AG10803 (cell line): ENCODE measurements at regions not wholly inside any gene's neighbourhood (a gene's known extent, or its start where the extent isn't known, plus 50 kb on each side); places are given as distances from the start of the nearest gene placed in this dataset.
A peak's percentile ranks its signal among the peaks of the same experiment; 100 is the strongest.
"Not testable (repeated sequence)": the region's sequence is repeated elsewhere in the genome, so short reads cannot be mapped to it uniquely, and the experiment has no call there.

Experiments used
- DNase-seq: peaks from one replicate; pipeline ENCODE4 v3.0.0; 2010; ENCODE audit warnings: low read depth
- H3K4me3 ChIP-seq: 2 replicates; pipeline ENCODE4 v1.5.1; 2011; ENCODE audit warnings: mild to moderate bottlenecking, low read length, control low read depth
- TF ChIP-seq, protein P1 (sequence below): conservative IDR thresholded peaks from 2 replicates; pipeline ENCODE4 v1.5.1; 2011; ENCODE audit warnings: mild to moderate bottlenecking, low read length, control low read depth, inconsistent platforms

DNA sequence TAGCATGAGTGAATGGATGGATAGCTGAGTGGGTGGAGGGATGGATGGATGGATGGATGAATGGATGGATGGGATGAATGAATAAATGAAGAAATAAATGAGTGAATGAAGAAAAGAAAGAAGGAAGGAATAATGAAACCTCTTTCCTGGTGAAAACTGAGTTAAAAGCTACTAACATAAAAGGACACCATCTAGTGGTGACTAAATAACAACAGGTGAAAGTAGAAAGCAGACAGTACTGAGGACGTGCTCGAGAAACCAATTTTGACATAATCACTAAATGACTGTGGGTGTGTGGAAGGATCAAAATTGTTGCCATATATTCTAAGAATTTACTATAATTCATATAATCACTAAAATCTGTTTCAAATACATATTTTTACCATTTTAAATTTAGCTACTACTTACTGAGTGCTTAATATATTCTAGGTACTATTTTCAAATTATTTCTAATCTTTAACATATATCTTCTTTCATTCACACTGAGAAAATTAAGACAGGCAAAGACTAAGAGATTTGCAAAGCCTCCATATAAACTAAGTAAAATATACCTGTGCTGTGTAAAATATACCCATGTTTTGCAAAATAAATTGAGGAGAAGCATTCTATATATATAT, 522.9 kb downstream of the LRRIQ3 start:
- peak; percentile 20 for DNase-seq

DNA sequence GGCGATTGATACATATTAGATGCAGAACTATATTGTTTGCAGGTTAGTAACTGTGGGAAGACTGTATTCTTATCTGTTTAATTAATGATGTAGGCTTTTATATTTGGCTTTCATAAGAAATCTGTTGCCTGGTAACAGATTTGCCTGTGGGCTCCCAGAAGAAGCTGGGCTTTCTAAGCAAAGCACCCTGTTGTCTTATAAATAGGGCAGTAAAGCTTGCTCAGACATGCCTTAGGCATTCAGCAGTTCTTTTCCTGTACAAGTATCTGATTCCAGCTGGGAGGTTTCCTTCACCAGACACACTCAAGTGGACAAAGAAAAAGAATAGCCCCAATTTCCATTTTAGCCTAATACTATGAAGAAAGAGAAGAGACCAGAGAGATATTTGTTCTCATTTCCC, 524.0 kb downstream of the LRRIQ3 start:
- DNase-seq = peak; percentile 5
- TF ChIP-seq, protein P1, sequence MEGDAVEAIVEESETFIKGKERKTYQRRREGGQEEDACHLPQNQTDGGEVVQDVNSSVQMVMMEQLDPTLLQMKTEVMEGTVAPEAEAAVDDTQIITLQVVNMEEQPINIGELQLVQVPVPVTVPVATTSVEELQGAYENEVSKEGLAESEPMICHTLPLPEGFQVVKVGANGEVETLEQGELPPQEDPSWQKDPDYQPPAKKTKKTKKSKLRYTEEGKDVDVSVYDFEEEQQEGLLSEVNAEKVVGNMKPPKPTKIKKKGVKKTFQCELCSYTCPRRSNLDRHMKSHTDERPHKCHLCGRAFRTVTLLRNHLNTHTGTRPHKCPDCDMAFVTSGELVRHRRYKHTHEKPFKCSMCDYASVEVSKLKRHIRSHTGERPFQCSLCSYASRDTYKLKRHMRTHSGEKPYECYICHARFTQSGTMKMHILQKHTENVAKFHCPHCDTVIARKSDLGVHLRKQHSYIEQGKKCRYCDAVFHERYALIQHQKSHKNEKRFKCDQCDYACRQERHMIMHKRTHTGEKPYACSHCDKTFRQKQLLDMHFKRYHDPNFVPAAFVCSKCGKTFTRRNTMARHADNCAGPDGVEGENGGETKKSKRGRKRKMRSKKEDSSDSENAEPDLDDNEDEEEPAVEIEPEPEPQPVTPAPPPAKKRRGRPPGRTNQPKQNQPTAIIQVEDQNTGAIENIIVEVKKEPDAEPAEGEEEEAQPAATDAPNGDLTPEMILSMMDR = no peak

More for the DNA sequence above, 522.9 kb downstream of the LRRIQ3 start:
- no peak overlapping the region for H3K4me3 ChIP-seq
- TF ChIP-seq, protein P1 = peak; percentile 66

DNA sequence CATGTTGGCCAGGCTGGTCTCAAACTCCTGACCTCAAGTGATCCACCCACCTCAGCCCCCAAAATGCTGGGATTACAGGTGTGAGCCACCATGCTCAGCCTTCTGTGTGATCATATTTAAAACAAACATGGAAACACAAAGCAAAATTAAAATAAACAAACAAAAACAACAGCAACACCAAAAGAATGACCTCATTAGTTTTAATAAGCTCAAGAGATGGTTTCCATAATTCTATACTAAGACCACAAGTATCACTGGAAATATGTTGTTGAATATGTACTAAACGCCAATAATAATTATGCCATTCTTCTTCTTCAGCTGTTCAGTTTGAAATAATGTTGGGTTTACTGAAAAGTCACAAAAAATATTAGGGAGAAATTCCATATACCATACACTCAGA, 526.4 kb downstream of the LRRIQ3 start:
- no peak overlapping the region for H3K4me3 ChIP-seq
- TF ChIP-seq, protein P1 = no peak
- DNase-seq = no peak

More for the DNA sequence above, 524.0 kb downstream of the LRRIQ3 start:
- no peak overlapping the region for H3K4me3 ChIP-seq

DNA sequence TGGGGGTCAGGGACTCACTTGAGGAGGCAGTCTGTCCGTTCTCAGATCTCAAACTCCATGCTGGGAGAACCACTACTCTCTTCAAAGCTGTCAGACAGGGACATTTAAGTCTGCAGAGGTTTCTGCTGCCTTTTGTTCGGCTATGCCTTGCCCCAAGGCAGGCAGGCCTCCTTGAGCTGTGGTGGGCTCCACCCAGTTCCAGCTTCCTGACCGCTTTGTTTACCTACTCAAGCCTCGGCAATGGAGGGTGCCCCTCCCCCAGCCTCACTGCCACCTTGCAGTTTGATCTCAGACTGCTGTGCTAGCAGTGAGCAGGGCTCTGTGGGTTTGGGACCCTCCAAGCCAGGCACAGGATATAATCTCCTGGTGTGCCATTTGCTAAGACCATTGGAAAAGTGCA, 530.0 kb downstream of the LRRIQ3 start:
- DNase-seq, H3K4me3 ChIP-seq: not testable (repeated sequence)

DNA sequence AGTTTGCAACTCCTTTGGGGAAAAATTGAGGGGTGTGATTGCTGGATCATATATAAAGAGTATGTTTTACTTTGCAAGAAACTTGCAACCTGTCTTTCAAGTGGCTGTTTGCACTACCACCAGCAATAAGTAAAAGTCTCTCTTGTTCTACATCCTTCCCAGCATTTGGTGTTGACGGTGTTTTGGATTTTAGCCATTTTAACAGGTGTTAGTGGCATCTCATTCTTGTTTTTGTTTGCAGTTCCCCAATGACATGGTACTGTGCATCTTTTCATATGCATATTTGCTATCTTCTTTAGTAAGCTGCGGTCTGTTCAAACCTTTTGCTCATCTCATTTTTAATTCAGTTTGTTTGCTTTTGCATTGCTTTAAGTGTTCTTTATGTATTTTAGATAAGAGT, 535.5 kb downstream of the LRRIQ3 start:
- no peak for DNase-seq
- TF ChIP-seq, protein P1 = no peak
- H3K4me3 ChIP-seq = no peak overlapping the region

DNA sequence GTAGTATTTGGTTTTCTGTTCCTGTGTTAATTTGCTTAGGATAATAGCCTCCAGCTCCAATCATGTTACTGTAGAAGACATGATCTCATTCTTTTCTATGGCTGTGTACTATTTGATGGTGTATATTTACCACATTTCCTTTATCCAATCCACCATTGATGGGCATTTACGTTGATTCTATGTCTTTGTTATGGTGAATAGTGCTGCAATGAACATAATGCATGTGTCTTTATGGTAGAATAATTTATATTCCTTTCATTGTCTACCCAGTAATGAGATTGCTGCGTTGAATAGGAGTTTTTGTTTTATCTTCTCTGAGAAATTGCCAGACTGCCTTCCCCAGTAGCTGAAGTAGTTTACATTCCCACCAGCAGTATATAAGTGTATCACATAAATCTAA, 538.8 kb downstream of the LRRIQ3 start:
- TF ChIP-seq, protein P1 = no peak
- no peak for DNase-seq
- H3K4me3 ChIP-seq = no peak overlapping the region

DNA sequence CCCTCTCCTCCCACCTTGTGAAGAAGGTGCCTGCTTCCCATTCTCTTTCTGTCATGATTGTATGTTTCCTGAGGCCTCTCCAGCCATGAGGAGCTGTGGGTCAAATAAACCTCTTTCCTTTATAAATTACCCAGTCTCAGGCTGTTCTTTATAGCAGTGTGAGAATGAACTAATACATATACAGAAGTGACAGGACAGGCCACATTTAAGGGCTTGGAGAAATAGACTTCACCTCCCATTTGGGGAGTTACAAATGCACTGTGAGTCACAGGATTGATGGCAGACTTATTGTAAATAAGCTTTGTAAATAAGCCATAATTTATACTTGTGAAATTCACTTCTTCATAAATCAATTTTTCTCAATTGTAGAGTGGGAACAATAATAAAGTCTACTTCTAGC, 543.3 kb downstream of the LRRIQ3 start:
- H3K4me3 ChIP-seq = no peak overlapping the region
- TF ChIP-seq, protein P1 = no peak
- DNase-seq = no peak

DNA sequence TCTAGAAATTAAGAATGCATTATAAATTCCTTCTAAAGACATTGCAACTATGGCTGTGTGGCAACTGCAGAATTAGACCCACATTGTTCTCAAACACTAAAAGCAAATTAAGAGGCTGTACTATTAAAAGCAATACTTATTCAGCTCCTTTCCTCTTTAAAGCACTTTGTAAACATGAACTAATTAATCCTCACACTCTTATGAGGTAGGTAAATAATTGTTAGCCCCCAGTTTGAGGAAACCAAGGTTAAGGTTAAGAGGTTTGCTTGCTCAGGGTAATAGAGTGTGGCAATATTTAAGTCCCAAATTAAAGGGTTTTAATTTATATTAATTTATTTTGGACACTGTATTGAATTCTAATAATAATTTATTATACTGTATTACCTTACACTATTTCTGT, 553.8 kb downstream of the LRRIQ3 start:
- H3K4me3 ChIP-seq = no peak overlapping the region
- TF ChIP-seq, protein P1 = no peak
- no peak for DNase-seq
